ENCODE measurements at regions not wholly inside any gene's neighbourhood (a gene's known extent, or its start where the extent isn't known, plus 50 kb on each side); places are given as distances from the start of the nearest gene placed in this dataset.

DNA sequence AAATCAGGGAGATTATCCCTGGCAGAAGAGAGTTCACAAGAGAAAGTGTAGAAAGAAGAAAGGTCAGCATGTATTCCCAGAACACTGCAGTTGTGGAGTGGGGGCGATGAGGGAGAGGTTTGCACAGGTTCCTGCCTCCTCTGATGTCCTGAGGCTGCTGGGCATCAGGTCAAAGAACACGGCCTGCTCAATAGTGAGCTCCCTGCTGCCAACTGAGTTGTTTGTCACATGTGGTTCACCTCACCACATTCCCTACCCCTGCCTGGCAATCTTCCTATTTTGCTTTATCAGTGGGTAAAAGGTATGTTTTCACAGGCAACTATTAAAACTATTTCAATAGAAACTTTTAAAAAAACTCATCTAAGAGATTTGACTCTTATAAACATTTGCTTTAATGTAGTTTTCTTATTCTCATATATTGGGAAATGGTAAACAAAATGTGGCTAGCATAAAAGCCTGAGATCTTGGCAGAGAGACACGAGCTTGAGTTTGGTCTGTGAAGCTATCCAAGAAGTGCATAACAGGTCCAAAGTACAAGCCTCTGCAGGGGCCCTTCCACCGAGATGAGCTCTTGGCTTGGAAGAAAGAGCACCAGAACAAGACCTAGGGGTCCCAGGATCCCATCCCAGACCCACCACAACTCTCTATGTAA, 123.9 kb upstream of the SRD5A2 start:
- TF ChIP-seq RARB (CRISPR knock-in tag; IDR thresholded peaks at IDR 0.05) (no peak), ZNF70 (CRISPR knock-in tag; IDR thresholded peaks at IDR 0.05) (no peak), BACH2 (CRISPR knock-in tag; IDR thresholded peaks at IDR 0.05; ENCODE audit: borderline replicate concordance) (no peak), ZC3H10 (CRISPR knock-in tag; IDR thresholded peaks at IDR 0.05) (no peak), TOX (CRISPR knock-in tag; IDR thresholded peaks at IDR 0.05; ENCODE audit: borderline replicate concordance) (no peak), ISL1 (CRISPR knock-in tag; IDR thresholded peaks at IDR 0.05) (no peak), TCF4 (CRISPR knock-in tag; IDR thresholded peaks at IDR 0.05; ENCODE audit: borderline replicate concordance) (no peak), CSDC2 (CRISPR knock-in tag; IDR thresholded peaks at IDR 0.05) (no peak), GLIS3 (CRISPR knock-in tag; IDR thresholded peaks at IDR 0.05) (no peak), ARNTL (CRISPR knock-in tag; IDR thresholded peaks at IDR 0.05; ENCODE audit: borderline replicate concordance, low read depth) (no peak), OSR1 (CRISPR knock-in tag; IDR thresholded peaks at IDR 0.05) (no peak), ZNF8 (CRISPR knock-in tag; IDR thresholded peaks at IDR 0.05) (no peak), ZFP3 (CRISPR knock-in tag; IDR thresholded peaks at IDR 0.05) (no peak), ZNF565 (CRISPR knock-in tag; conservative IDR thresholded peaks at IDR 0.05; ENCODE audit: low read depth) (no peak), PPARA (CRISPR knock-in tag; IDR thresholded peaks at IDR 0.05; ENCODE audit: borderline replicate concordance) (no peak), ESRRG (CRISPR knock-in tag; IDR thresholded peaks at IDR 0.05) (no peak)
- TF ChIP-seq, protein P1, sequence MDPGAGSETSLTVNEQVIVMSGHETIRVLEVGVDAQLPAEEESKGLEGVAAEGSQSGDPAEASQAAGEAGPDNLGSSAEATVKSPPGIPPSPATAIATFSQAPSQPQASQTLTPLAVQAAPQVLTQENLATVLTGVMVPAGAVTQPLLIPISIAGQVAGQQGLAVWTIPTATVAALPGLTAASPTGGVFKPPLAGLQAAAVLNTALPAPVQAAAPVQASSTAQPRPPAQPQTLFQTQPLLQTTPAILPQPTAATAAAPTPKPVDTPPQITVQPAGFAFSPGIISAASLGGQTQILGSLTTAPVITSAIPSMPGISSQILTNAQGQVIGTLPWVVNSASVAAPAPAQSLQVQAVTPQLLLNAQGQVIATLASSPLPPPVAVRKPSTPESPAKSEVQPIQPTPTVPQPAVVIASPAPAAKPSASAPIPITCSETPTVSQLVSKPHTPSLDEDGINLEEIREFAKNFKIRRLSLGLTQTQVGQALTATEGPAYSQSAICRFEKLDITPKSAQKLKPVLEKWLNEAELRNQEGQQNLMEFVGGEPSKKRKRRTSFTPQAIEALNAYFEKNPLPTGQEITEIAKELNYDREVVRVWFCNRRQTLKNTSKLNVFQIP (CRISPR knock-in tag; IDR thresholded peaks at IDR 0.05; ENCODE audit: borderline replicate concordance, low read depth) = no peak
- TF ChIP-seq, protein P2, sequence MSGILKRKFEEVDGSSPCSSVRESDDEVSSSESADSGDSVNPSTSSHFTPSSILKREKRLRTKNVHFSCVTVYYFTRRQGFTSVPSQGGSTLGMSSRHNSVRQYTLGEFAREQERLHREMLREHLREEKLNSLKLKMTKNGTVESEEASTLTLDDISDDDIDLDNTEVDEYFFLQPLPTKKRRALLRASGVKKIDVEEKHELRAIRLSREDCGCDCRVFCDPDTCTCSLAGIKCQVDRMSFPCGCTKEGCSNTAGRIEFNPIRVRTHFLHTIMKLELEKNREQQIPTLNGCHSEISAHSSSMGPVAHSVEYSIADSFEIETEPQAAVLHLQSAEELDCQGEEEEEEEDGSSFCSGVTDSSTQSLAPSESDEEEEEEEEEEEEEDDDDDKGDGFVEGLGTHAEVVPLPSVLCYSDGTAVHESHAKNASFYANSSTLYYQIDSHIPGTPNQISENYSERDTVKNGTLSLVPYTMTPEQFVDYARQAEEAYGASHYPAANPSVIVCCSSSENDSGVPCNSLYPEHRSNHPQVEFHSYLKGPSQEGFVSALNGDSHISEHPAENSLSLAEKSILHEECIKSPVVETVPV (CRISPR knock-in tag; IDR thresholded peaks at IDR 0.05) = no peak
- TF ChIP-seq, protein P3, sequence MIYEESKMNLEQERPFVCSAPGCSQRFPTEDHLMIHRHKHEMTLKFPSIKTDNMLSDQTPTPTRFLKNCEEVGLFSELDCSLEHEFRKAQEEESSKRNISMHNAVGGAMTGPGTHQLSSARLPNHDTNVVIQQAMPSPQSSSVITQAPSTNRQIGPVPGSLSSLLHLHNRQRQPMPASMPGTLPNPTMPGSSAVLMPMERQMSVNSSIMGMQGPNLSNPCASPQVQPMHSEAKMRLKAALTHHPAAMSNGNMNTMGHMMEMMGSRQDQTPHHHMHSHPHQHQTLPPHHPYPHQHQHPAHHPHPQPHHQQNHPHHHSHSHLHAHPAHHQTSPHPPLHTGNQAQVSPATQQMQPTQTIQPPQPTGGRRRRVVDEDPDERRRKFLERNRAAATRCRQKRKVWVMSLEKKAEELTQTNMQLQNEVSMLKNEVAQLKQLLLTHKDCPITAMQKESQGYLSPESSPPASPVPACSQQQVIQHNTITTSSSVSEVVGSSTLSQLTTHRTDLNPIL (CRISPR knock-in tag; IDR thresholded peaks at IDR 0.05; ENCODE audit: low read depth) = no peak
- ATAC-seq = no peak

DNA sequence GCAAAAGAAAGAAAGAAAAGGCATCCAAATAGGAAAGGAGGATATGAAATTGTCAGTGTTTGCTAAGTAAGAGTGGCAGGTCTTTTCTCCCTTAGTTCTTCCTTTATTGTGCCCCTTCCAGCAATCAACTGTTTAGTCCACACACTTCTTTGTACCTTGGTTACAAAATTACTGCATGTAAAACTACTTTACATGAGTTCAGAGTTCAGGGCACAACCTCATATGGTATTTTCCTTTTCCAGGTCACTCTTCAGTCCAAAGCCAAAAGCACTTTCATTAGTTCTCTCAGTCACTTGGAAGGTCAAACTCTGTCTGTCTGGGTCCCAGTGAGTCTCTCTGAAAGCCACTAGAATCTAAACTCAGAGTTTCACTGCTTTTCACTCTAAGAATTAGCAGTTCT, 122.5 kb upstream of the SRD5A2 start:
- no peak for ATAC-seq
- no peak for TF ChIP-seq ZNF8 (CRISPR knock-in tag; IDR thresholded peaks at IDR 0.05)
- TF ChIP-seq, protein P2 (CRISPR knock-in tag; IDR thresholded peaks at IDR 0.05) = no peak
- no peak for TF ChIP-seq CSDC2 (CRISPR knock-in tag; IDR thresholded peaks at IDR 0.05)
- no peak for TF ChIP-seq RARB (CRISPR knock-in tag; IDR thresholded peaks at IDR 0.05)
- no peak for TF ChIP-seq ZNF565 (CRISPR knock-in tag; conservative IDR thresholded peaks at IDR 0.05; ENCODE audit: low read depth)
- no peak for TF ChIP-seq ZFP3 (CRISPR knock-in tag; IDR thresholded peaks at IDR 0.05)
- no peak for TF ChIP-seq ZC3H10 (CRISPR knock-in tag; IDR thresholded peaks at IDR 0.05)
- TF ChIP-seq ESRRG (CRISPR knock-in tag; IDR thresholded peaks at IDR 0.05) = no peak
- TF ChIP-seq SNAI2 (CRISPR knock-in tag; IDR thresholded peaks at IDR 0.05) = no peak
- TF ChIP-seq TCF4 (CRISPR knock-in tag; IDR thresholded peaks at IDR 0.05; ENCODE audit: borderline replicate concordance) = no peak
- TF ChIP-seq TOX (CRISPR knock-in tag; IDR thresholded peaks at IDR 0.05; ENCODE audit: borderline replicate concordance) = no peak
- no peak for TF ChIP-seq ISL1 (CRISPR knock-in tag; IDR thresholded peaks at IDR 0.05)
- no peak for TF ChIP-seq ZNF70 (CRISPR knock-in tag; IDR thresholded peaks at IDR 0.05)
- TF ChIP-seq, protein P4, sequence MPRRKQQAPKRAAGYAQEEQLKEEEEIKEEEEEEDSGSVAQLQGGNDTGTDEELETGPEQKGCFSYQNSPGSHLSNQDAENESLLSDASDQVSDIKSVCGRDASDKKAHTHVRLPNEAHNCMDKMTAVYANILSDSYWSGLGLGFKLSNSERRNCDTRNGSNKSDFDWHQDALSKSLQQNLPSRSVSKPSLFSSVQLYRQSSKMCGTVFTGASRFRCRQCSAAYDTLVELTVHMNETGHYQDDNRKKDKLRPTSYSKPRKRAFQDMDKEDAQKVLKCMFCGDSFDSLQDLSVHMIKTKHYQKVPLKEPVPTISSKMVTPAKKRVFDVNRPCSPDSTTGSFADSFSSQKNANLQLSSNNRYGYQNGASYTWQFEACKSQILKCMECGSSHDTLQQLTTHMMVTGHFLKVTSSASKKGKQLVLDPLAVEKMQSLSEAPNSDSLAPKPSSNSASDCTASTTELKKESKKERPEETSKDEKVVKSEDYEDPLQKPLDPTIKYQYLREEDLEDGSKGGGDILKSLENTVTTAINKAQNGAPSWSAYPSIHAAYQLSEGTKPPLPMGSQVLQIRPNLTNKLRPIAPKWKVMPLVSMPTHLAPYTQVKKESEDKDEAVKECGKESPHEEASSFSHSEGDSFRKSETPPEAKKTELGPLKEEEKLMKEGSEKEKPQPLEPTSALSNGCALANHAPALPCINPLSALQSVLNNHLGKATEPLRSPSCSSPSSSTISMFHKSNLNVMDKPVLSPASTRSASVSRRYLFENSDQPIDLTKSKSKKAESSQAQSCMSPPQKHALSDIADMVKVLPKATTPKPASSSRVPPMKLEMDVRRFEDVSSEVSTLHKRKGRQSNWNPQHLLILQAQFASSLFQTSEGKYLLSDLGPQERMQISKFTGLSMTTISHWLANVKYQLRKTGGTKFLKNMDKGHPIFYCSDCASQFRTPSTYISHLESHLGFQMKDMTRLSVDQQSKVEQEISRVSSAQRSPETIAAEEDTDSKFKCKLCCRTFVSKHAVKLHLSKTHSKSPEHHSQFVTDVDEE (CRISPR knock-in tag; IDR thresholded peaks at IDR 0.05) = no peak
- TF ChIP-seq OSR1 (CRISPR knock-in tag; IDR thresholded peaks at IDR 0.05) = no peak
- TF ChIP-seq ARNTL (CRISPR knock-in tag; IDR thresholded peaks at IDR 0.05; ENCODE audit: borderline replicate concordance, low read depth) = no peak
- TF ChIP-seq GLIS3 (CRISPR knock-in tag; IDR thresholded peaks at IDR 0.05) = no peak
- no peak for TF ChIP-seq PPARA (CRISPR knock-in tag; IDR thresholded peaks at IDR 0.05; ENCODE audit: borderline replicate concordance)
- no peak for TF ChIP-seq ZFP30 (CRISPR knock-in tag; IDR thresholded peaks at IDR 0.05)
- TF ChIP-seq, protein P3 (CRISPR knock-in tag; IDR thresholded peaks at IDR 0.05; ENCODE audit: low read depth) = no peak

Data from SK-N-SH treated with all-trans-retinoic acid at 6 μM for 48 hours (cell line).